ENCODE measurements at regions not wholly inside any gene's neighbourhood (a gene's known extent, or its start where the extent isn't known, plus 50 kb on each side); places are given as distances from the start of the nearest gene placed in this dataset.

DNA sequence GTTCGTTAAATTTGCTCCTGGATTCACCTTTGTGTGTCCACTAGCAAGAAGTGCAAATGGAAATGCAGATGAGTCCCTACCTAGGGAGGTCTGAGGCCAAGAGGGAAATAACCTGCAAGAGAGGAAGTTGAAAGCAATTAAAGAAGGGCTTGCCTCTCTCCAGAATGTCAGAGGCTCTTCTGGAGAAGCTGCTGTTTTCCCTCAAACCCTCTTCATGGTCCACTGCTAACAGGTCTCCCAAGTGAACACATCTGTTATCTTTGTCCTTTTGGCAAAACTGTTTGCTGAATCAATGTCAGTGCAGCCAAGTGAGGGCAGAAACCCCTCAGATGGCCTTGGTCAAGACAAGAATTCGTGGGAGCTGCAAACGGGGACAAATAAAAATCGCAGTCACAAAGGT is 177.3 kb upstream of the PLXNA2 start:
- DNase-seq: no peak

DNA sequence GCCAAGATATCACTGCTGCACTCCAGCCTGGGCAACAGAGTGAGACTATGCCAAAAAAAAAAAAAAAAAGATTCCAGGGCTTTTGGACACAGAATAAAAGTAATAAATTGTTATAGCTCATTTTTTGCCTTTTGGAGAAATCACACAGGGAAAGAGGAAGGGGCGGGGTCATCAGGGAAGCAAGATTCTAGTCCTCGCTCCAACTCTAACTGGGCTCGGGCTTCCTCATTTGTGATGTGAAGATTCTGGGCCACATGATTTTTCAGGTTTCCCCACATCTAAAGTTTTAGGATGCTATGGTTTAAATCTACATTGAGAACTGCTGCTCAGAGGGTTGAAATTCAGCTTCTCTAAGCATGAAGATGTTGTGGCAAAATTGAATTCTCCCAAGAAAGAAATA is 179.3 kb upstream of the PLXNA2 start:
- no peak for DNase-seq

GRCh38 chr1:208425096-208425495 is 180.9 kb upstream of the PLXNA2 start:
- DNase-seq: no peak

GRCh38 chr1:208430220-208430619 is 186.0 kb upstream of the PLXNA2 start:
- no peak for DNase-seq

DNA sequence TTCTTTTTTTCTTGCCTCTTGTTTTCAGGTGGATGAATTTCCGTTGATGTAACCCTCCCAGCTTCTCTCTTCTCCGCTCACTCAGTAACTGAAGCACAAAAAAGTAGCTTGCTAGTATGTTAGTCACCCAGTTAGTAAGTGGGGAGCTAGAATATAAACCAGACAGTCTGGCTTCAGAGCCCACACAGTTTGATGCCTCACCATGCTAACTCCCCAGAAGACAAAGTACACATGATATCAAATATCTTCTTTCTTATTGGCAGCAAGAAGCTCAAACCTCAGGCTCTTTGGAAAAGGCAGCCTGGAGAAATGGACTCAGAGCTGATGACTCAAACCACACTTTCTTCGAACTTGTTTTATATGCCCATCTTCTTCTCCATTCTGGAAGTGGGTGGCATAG is 187.5 kb upstream of the PLXNA2 start:
- peak; percentile 20 for DNase-seq

- DNase-seq: no peak
Observed at GRCh38 chr1:208432346-208432745, 188.2 kb upstream of the PLXNA2 start.

GRCh38 chr1:208433086-208433485 is 188.9 kb upstream of the PLXNA2 start:
- no peak for DNase-seq

- DNase-seq: no peak
Observed at GRCh38 chr1:208433971-208434370, 189.8 kb upstream of the PLXNA2 start.

GRCh38 chr1:208437401-208437800 is 193.2 kb upstream of the PLXNA2 start:
- peak; percentile 3 for DNase-seq

GRCh38 chr1:208438112-208438699 is 194.0 kb upstream of the PLXNA2 start:
- no peak for DNase-seq

DNA sequence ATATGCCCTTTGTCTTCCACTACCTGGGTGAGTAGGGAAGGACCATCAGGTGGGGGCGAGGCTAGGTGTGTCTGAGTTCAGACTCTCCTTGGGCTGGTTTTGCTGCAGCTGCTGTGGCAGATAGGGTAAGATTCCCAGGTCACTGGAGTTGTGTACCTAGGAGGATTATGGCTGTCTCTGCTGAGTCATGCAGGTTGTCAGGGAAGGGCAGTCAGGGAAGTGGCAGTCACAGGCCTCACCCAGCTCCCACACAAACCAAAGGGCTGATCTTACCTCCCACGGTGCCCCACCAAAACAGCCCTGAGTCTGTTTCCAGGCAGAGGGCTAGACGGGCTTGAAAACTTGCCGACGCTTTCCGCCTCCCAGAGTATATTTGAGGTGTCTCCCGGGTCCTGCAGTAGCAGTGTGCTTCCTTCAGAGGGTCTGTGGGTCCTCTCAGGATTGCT is 201.6 kb upstream of the PLXNA2 start:
- DNase-seq: no peak

GRCh38 chr1:208446271-208446691 is 202.1 kb upstream of the PLXNA2 start:
- no peak for DNase-seq

- no peak for DNase-seq
Observed at GRCh38 chr1:208448425-208448824, 204.2 kb upstream of the PLXNA2 start.

- DNase-seq: no peak
Observed at GRCh38 chr1:208449951-208450350, 205.8 kb upstream of the PLXNA2 start.

DNA sequence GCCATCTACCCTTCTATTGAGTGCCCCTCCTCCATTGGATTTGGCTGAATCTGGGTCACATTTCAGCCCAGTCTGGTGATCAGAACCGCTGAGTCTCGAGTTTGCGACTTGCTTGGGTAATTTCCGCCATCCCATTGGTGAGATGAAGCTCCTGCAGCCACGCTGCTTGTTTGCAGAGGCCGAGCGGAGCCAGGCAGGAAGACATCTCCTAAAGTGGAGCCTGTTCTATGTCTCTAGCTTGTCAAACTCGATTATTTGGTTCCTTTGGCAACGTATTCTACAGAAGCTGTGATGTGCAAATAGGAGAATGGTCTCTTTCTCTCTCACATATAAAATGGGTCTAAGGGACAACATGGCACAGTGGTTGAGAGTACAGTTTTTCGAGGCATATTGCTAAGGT is 206.8 kb upstream of the PLXNA2 start:
- DNase-seq: no peak

DNA sequence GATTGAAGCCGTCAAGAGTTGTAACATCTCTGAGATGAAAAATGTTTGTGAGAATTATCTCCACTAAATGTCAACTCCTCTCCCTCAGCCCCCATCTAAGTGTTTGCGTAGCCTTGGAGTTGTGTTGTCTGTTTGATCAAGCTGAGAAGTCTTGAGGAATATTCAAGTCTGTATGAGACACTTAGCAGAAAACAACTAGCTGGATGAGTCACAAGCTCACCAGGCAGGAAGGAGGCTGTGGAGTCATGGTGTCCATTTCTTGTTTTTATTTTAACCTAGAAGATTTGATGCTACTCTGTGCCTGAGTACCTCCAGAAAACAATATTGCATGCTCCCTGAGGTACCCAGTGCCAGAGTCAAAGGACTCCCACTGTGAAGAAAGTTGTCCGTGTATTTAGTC is 211.6 kb upstream of the PLXNA2 start:
- DNase-seq: peak; percentile 9

GRCh38 chr1:208456487-208456886 is 212.3 kb upstream of the PLXNA2 start:
- DNase-seq: no peak

DNA sequence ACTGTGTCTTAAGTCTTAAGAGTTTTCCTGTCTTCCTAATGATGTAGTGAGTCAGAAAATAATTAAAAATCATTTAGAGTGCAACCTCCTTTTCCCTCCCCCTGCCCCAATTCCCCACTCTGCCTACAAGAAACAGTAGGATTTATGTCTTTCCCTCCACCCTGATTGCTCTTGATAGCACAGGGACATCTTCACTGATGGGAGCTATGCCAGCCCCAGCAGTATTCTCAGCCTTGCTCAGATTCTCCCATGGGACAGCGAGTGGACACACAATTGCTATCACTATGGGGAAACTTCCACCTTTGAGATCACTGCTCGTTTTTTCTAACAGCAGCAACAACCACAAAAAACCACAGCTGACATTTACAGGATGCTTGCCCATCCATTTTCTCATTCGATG is 216.6 kb upstream of the PLXNA2 start:
- DNase-seq: no peak

- peak; percentile 0 for DNase-seq
Observed at GRCh38 chr1:208461680-208462079, 217.5 kb upstream of the PLXNA2 start.

DNA sequence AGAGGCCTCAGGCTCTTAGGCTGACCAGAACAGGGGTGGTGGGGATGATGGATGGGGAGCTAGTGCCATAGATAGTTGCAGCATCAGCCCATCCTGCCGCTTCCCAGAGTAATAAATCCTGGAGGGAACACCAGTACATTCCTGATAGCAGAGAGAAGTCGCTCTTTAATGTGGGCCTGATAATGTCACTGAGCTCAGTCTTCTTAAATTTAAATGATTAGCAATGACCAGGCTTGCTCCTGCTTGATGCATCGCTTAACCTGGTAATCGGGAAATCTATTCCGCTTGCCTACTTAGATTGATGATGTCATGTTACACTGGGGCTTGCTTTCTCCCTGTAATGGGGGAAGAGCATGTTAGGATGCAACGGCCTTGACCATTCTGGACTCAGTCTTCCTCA is 218.6 kb upstream of the PLXNA2 start:
- no peak for DNase-seq

GRCh38 chr1:208465266-208465665 is 221.1 kb upstream of the PLXNA2 start:
- DNase-seq: no peak

DNA sequence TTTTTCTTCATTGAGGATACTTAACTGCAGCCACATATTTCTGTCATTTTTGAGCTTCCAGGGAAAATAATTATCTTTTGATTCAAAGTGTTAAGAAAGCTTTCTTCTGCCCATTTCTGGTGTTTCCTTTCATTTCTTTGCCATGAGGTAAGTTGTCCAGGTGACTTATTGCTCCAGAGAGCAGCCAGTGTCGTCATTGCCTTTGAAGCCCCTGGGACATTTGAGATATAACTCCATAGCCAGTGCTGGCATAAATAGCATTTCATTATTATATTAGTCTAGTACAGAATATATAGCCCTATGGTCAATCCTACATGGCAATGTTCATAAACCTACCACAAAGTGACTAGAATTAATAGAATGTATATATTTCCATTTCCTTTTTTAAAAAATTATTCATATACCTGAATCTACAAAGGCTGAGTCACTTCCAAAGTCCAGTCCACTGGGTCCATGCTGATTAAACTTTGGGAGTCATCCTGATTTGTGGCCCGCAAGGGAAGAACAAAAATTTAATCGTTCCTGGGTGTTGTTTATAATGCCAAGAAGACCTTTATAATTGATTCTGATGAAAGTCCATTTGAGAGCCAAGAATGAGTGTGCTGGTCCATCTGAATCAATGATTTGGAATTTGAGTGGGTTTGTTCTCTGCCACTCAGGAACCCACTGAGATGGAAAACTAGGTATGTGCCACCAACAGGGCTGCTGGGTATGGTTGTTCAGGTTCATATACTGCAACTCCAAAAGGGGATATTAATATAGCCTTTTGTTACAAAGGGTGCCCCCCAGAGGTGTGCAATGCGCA is 221.8 kb upstream of the PLXNA2 start:
- no peak for DNase-seq

GRCh38 chr1:208467151-208467780 is 223.1 kb upstream of the PLXNA2 start:
- no peak for DNase-seq

GRCh38 chr1:208475449-208475848 is 231.3 kb upstream of the PLXNA2 start:
- DNase-seq: peak; percentile 57
